Right lobe of liver (tissue), 4 donors: ENCODE measurements at regions not wholly inside any gene's neighbourhood (a gene's known extent, or its start where the extent isn't known, plus 50 kb on each side); places are given as distances from the start of the nearest gene placed in this dataset.

ENCODE experiments used
- POLR2A ChIP-seq: fragments of 450-650 bp; IDR thresholded peaks from one replicate; pipeline ENCODE4 v1.6.1; 2017; ENCODE audit warnings: antibody characterized with exemption, mild to moderate bottlenecking
- TF ChIP-seq, protein P1 (sequence below), 4 donors: fragments of 200-600 bp in 3 of 4; fragments of 450-650 bp in 1 of 4; IDR thresholded peaks; one replicate each; pipeline versions ENCODE4 v1.5.1 to v1.8.0; 2016 to 2022; ENCODE audit warnings: antibody characterized with exemption in 4 of 4, mild to moderate bottlenecking in 2 of 4
- donor health status: DM: no; HTN: no; CAD: no.
- donor health status: DM: no; HTN: no; CAD: no.
- donor health status: DM: no; HTN: yes; CAD: no.

DNA sequence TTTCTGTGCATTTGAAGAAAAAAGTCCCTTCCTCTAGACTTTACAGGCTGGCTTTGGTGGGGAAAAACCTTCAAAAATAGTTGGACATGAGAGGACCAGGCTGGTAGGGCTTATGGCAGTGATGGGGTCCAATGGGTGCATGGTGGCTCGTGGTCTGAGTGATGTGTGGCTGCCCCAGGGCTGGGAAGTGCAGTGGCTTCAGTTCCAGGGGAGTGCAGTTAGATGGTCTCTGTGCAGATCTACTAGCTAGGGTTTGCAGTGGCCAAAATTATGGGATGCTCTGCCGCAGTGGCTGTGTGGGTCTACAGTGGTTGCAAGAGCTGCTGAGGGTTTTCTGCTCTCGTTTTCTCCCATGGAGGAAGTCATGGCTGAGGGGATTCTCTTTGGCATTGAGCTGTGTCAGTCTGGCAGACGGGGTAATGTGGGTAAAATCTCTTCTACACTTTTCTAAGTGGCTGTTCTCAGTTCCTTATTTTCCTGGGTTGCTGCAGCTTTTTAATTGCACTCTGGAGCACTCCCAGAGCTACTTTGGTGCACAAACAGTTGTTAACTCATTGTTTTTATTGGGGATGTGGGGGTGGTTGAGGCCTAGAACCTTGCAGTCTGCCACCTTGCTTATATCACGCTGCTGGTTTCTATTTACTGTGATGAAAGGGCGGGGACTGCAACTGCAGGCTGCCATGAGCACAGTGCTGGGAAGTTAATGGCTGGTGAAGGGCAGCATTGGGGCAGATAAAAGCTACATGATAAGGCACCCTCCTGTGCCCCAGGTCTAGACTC lies 1324.6 kb downstream of the NSUN3 start:
- no peak for TF ChIP-seq POLR2A
- TF ChIP-seq, protein P1, sequence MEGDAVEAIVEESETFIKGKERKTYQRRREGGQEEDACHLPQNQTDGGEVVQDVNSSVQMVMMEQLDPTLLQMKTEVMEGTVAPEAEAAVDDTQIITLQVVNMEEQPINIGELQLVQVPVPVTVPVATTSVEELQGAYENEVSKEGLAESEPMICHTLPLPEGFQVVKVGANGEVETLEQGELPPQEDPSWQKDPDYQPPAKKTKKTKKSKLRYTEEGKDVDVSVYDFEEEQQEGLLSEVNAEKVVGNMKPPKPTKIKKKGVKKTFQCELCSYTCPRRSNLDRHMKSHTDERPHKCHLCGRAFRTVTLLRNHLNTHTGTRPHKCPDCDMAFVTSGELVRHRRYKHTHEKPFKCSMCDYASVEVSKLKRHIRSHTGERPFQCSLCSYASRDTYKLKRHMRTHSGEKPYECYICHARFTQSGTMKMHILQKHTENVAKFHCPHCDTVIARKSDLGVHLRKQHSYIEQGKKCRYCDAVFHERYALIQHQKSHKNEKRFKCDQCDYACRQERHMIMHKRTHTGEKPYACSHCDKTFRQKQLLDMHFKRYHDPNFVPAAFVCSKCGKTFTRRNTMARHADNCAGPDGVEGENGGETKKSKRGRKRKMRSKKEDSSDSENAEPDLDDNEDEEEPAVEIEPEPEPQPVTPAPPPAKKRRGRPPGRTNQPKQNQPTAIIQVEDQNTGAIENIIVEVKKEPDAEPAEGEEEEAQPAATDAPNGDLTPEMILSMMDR (IDR thresholded peaks at IDR 0.05), result no peak
